Fibroblast of skin of back (primary cell): ENCODE measurements at regions not wholly inside any gene's neighbourhood (a gene's known extent, or its start where the extent isn't known, plus 50 kb on each side); places are given as distances from the start of the nearest gene placed in this dataset.

Experiments used
- DNase-seq: peaks from one replicate; pipeline ENCODE4 v3.0.0-alpha.2; 2013

GRCh38 chr2:221314786-221315185 is 257.3 kb downstream of the EPHA4 start:
- no peak for DNase-seq

DNA sequence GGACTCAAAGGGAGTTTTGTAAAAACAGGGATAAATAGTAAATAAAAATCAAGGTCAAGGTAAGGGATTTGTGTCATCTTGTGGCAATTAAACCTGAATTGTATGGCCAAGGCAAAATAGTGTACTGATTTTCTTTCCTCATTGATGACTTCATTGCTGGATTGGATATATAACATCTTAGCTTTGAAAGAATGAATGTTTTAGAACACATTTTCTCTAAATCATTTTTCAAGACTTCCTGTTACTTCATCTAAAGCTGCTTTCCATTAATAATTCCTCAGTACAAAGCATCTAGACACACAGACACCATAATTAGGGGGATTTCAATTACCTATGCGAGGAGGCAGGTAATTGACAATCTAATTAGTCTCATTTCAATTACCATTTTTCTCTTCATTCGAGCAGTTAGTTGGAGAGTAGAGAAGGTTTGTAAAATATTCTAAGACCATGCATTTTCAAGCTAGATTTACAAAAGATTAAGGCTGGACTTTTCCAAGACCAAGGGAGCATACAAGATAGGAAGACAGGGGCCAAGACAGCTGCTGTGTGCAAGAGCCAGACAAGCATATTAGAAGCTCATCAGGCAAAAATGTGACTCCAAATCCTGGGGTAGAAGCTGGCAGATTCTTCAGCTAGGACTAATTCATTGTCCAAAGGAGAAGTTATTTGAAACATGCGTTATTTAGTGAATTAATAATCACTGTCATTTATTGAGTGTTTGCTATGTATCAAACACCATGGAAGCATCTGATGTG is 253.6 kb downstream of the EPHA4 start:
- no peak for DNase-seq

DNA sequence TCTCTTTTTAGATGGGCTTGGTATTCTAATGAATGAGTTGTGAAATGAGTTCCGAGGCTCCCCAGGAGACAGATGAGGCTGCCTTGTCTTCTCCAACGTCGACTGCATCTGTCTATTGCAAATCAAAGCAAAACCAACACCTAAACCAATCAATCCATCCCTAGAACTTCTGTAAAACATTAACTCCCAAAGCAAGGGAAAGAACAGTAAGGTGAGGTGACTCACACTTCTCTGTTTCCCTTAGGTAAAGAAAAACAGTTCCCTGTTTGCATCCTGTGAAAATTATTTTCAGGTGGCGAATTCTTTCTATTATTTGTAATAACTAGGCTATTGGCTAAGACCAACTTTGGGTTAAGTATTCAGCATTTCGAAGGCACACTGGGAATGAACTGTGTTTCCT is 249.4 kb downstream of the EPHA4 start:
- no peak for DNase-seq

DNA sequence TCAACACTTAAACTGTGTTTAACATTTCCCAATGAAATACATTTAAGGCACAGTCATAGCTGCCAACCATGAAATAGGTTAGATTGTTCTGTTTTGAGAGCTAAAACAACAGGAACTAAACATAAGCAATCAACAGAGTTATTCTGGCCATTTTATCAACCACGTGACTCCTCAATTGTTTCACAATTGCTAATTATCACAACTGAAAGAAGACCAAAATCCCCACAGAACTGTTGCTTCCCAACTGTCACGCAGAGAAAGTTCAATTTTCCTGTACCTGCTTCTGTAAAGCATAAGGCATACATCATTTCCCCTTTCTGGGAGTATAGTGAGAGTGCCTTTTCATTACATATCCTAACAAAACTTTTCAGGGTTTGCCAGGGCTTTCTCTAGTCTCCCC is 248.6 kb downstream of the EPHA4 start:
- DNase-seq, result no peak

DNA sequence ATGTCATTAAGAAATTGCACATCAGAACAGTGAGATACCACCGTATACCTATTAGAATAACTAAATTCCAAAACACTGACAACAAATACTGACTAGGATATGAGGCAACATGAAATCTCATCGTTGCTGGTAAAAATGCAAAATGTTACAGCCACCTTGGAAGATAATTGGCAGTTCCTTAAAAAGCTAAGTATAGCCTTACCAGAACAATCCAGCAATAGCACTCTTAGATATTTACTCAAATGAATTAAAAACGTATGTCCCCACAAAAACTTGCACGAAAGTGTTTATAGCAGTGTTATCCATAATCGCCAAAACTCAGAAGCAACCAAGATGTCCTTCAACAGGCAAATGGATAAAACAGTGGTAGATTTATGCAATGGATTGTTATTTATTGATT is 241.7 kb downstream of the EPHA4 start:
- DNase-seq, result no peak

DNA sequence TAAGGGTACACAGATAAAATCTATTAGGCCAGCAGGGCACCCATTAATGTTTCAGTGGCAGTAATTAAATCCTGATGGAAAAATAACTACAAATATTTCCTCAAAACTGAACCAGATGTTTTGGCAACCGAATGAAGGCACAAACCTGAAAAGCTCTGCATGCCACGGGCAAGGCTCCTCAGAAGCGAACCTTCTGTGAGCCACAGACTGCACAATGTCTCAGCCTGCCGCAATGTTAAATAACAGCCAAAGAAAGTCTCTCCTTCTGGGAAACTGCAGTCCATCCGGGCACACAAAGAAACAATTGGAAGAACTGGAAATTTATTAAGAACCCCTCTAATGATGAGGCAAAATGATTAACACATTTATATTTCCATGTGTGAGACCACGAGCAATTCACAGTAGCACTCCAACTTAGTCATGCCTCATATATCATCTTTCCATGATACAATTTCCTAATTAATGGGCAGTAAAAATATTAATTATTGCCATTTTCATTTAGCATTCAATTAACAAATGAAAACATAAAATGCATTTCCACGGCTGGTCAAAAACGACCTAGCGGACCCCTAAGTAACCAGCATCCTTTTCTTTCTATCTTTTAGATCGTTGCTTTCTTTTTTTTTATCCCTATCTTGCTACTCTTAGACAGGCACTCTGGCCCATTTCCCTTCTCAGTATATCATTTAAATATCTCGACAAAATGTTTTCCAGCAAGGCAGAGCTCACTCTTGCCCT is 237.5 kb downstream of the EPHA4 start:
- no peak for DNase-seq

DNA sequence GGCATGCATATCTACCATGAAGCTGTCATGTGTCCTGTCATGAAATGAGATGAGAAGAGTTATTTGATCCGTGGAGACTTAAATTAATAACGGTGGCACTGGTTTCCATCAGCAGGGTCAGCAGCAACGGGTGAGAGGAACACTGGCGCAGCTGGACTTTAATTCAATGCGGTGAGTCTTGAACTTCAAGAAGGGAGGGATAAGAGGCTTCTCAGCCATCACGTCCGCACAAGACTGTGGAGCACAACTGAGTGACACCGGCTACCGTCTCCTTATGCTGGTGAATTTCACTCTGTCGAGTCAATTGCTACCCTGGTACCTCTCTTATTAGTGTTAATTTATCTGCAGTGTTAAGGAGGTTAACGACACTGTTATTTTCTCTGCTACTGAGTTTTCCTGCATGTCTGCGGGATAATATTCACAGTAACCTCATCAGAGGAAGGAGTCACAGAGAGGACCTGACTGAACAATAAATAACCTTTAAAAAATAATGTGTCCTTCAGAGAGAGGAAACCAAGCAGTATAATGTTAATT is 236.8 kb downstream of the EPHA4 start:
- no peak for DNase-seq

- DNase-seq, result no peak
Observed at GRCh38 chr2:221336967-221337366, 235.1 kb downstream of the EPHA4 start.

DNA sequence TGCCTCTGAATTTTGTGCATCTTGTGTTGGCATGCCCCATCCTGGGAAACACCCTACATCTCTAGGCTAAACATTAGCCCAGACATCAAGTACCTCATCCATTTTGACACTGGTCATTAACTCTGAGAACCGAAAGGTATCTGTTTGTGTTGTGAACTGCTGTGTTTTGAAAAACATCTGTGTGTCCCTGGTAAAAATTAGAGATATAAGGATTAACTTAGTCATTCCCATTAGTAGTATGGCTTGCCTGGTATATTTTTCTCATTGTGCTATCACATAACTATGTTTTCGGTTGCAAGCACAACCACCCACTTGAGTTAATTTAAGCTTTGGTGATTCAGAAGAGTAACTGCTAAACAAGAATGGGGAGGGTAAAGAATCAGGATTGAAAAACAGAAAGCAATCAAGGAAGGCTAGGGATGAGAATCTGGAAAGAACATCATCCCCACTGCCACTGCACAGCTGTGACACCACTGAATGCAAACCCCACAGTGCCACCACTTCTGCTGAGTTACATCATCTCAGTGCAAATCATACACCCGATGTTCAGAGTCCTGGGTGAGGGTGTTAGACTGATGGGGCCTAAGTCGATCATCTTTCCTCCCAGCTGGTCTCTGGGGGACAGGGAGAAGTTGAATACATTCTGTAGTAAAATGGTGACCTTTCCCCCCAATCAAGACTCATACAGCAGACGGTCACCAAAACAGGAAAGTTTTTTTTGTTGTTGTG is 234.0 kb downstream of the EPHA4 start:
- no peak for DNase-seq

DNA sequence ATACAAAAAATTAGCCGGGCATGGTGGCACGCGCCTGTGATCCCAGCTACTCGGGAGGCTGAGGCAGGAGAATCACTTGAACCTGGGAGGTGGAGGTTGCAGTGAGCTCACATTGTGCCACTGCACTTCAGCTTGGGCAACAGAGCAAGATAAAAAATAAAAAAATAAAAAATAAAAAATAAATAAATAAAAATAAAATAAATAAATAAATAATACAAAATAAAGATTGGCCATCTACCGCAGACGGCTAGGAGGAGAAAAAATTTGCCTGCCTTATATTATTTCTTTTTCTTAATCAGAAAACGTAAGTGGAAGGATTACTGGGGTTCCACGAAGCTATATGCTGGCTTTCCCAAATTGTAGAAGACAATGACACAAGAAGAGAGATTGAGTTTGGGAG is 229.7 kb downstream of the EPHA4 start:
- no peak for DNase-seq

- no peak for DNase-seq
Observed at GRCh38 chr2:221343524-221343923, 228.6 kb downstream of the EPHA4 start.

DNA sequence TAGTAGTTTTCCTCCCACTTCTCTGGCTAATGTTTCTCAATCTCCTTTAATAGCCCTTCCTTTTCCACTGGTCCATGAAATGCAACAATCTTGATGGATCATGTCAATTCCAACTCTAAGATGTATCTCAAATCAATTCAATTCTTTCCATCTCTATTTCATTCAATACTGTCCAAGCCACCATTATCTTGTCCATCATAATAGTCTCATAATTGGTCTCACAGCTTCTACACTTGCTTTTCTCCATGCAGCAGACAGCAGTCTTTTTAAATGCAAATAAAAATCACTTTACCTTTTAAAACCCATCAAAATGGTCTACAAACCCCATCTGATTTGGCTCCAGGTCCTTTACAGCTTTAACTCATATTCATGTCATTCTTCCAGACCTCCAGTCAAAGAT is 226.6 kb downstream of the EPHA4 start:
- DNase-seq, result no peak

GRCh38 chr2:221346411-221346810 is 225.7 kb downstream of the EPHA4 start:
- DNase-seq, result no peak

DNA sequence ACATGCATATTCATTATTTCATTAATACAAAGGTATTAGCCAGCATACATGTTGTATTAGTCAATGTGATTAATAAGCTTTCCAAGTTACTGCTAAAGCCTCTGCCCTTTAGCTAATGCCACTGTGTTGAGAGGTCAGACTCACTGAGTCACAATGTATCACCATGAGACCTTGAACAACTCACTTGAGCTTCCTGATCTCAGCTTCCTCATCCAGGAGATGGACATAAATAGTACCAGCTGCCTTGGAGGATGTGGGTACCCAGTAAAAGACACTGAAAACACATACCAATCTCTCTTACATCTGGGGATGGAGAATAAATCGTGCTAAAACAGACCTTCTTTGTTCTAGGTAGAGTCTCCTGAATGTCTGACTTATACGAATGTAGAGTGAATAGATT is 224.6 kb downstream of the EPHA4 start:
- peak; percentile 20 for DNase-seq

DNA sequence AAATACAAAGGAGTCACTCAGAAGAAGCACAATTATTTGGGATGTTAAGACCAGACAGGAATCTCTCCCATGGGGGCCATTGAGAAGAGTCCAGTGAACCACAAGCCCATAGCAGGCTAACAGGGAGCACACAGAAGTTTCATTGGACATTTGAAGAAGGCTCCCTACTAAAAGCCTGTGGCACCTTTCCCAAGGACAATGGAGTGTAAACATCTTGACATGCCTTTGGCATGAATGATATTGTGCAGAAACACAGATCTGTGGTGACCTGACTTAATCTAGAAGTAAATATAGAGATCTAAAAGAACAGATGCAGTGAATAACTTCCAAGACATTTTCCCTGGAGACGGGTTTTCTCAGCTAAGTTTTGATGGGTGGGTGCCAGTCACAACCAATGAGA is 221.5 kb downstream of the EPHA4 start:
- DNase-seq, result no peak

- DNase-seq, result no peak
Observed at GRCh38 chr2:221353201-221353600, 218.9 kb downstream of the EPHA4 start.

- DNase-seq, result no peak
Observed at GRCh38 chr2:221360312-221360711, 211.8 kb downstream of the EPHA4 start.

DNA sequence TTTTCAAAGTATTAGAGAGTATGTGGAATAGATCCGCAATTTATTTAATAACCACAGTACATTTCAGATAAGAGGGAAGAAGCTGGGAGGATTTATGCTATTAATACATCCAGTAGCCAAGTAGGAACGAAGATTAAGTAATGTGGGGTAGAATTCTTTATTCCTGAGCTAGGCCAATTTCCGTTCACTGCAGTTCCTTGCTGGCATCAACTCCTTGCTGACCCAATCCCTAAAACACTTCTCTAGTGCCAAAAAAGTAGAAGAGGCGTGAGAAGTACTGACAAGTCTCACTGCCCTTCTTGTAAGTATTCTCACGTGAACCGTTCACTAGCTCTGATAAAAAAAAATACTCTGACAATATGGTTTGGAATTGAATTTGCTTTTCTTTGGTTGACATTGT is 211.4 kb downstream of the EPHA4 start:
- no peak for DNase-seq

GRCh38 chr2:221361633-221362032 is 210.5 kb downstream of the EPHA4 start:
- DNase-seq, result no peak

GRCh38 chr2:221364672-221365071 is 207.4 kb downstream of the EPHA4 start:
- DNase-seq, result no peak
